Neural progenitor cell (in vitro differentiated cells): ENCODE measurements at regions not wholly inside any gene's neighbourhood (a gene's known extent, or its start where the extent isn't known, plus 50 kb on each side); places are given as distances from the start of the nearest gene placed in this dataset.
"Not testable (repeated sequence)": the region's sequence is repeated elsewhere in the genome, so short reads cannot be mapped to it uniquely, and the experiment has no call there.

ENCODE experiments used
- EZH2 ChIP-seq: fragments of 200-600 bp; sonication (generic); IDR thresholded peaks from 2 replicates; pipeline ENCODE4 v1.6.1; 2017; ENCODE audit warnings: antibody characterized with exemption, mild to moderate bottlenecking, moderate library complexity
- TF ChIP-seq, protein P1 (sequence below): fragments of 200-600 bp; sonication (generic); IDR thresholded peaks from 2 replicates; pipeline ENCODE4 v1.5.1; 2017; ENCODE audit warnings: antibody characterized with exemption, mild to moderate bottlenecking

DNA sequence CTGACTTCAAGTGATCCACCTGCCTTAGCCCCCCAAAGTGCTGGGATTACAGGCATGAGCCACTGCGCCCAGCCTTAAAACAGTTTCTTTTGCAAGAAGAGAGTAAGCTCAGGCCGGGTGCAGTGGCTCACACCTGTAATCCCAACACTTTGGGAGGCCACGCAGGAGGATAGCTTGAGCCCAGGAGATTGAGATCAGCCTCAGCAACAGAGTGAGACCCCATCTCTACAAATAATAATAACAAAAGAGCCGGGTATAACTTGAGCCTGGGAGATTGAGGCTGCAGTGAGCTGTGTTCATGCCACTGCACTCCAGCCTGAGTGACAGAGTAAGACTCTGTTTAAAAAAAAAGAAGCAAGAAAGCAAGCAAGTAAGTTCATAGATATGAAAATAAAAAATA, 482.9 kb downstream of the FAT4 start:
- not testable (repeated sequence) for TF ChIP-seq EZH2
- TF ChIP-seq, protein P1, sequence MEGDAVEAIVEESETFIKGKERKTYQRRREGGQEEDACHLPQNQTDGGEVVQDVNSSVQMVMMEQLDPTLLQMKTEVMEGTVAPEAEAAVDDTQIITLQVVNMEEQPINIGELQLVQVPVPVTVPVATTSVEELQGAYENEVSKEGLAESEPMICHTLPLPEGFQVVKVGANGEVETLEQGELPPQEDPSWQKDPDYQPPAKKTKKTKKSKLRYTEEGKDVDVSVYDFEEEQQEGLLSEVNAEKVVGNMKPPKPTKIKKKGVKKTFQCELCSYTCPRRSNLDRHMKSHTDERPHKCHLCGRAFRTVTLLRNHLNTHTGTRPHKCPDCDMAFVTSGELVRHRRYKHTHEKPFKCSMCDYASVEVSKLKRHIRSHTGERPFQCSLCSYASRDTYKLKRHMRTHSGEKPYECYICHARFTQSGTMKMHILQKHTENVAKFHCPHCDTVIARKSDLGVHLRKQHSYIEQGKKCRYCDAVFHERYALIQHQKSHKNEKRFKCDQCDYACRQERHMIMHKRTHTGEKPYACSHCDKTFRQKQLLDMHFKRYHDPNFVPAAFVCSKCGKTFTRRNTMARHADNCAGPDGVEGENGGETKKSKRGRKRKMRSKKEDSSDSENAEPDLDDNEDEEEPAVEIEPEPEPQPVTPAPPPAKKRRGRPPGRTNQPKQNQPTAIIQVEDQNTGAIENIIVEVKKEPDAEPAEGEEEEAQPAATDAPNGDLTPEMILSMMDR, result not testable (repeated sequence)
